ENCODE measurements at regions not wholly inside any gene's neighbourhood (a gene's known extent, or its start where the extent isn't known, plus 50 kb on each side); places are given as distances from the start of the nearest gene placed in this dataset.

DNA sequence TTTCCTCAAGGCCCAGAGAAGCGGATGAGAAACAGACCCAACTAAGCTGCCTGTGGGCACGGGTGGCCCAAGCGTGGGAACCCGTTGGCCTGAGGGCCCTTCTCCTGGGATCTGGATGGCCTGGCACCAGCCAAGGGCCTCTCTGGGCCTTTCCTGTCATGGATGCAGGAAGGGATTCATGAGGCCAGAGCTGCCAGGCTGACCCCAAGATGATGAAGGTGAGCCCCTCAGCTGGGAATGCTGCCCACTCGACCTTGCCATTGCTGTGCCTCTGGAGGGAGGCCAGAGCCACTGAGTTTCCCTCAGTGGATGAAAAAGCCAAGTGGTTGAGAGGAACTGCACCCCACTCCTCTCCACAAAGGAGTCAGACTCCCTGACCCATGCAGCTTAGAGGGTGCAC lies 171.2 kb downstream of the VEGFA start:
- no peaks in the 10 kb centered on the region for H3K27me3 ChIP-seq
- peaks cover 0 to 16% (median 0%) of the 10 kb centered on the region in 3 donors for H3K9me3 ChIP-seq
- H3K4me3 ChIP-seq: no peak overlapping the region
- no peaks in the 10 kb centered on the region for H3K4me1 ChIP-seq
- H3K36me3 ChIP-seq: no peaks in the 10 kb centered on the region
- TF ChIP-seq, protein P1, sequence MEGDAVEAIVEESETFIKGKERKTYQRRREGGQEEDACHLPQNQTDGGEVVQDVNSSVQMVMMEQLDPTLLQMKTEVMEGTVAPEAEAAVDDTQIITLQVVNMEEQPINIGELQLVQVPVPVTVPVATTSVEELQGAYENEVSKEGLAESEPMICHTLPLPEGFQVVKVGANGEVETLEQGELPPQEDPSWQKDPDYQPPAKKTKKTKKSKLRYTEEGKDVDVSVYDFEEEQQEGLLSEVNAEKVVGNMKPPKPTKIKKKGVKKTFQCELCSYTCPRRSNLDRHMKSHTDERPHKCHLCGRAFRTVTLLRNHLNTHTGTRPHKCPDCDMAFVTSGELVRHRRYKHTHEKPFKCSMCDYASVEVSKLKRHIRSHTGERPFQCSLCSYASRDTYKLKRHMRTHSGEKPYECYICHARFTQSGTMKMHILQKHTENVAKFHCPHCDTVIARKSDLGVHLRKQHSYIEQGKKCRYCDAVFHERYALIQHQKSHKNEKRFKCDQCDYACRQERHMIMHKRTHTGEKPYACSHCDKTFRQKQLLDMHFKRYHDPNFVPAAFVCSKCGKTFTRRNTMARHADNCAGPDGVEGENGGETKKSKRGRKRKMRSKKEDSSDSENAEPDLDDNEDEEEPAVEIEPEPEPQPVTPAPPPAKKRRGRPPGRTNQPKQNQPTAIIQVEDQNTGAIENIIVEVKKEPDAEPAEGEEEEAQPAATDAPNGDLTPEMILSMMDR (IDR thresholded peaks at IDR 0.05): no peak
- TF ChIP-seq POLR2A (IDR thresholded peaks at IDR 0.05): no peak
- DNase-seq: no peak
- intact Hi-C loops (cut with DNase I): no loop called here
- H3K27ac ChIP-seq: no peak overlapping the region
- no CpG with 5 or more reads among the region's 5 CpGs for WGBS, 2 donors

DNA sequence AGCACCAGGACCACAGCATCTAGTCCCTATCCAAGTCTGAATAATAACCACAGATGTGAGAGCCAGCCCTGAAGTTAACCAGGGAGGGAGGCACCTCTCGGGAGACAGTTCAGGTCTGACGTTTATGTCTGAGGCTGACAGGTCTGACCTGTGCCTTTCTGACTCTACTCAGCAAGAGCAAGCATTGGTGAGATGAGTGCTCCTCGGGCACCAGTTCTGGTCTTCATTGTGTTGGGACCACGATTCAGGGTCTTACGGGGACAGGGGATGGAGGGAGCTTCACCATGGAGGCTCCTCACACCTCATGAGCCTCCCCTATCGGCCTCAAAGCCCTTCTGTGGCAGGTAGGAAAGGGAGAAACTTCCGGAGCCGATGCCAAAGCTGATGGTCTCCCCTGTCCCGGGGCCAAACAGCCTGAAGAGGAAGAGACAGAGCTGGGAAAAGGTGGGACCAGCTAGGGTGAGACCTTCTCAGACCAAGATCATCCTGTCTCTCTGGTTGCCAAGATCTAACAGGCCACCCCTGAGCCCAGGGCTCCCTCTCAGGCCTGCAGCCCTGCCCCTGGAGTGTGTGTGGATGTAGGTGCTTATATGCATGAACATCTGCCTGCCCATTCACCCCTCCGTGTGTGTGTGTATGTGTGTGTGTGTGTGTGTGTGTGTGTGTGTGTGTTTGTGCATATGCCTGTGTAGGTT lies 170.5 kb downstream of the VEGFA start:
- no peaks in the 10 kb centered on the region for H3K36me3 ChIP-seq
- H3K27me3 ChIP-seq: no peaks in the 10 kb centered on the region
- WGBS, 2 donors: 73 to 93% methylated on average over 5 to 8 of the region's 10 CpGs
- H3K27ac ChIP-seq: no peak overlapping the region
- intact Hi-C loops (cut with DNase I): no loop called here
- peaks cover 0 to 10% (median 0%) of the 10 kb centered on the region in 3 donors for H3K9me3 ChIP-seq
- DNase-seq: no peak
- H3K4me3 ChIP-seq: no peak overlapping the region
- TF ChIP-seq, protein P1 (IDR thresholded peaks at IDR 0.05): no peak
- no peak for TF ChIP-seq POLR2A (IDR thresholded peaks at IDR 0.05)
- H3K4me1 ChIP-seq: no peaks in the 10 kb centered on the region

DNA sequence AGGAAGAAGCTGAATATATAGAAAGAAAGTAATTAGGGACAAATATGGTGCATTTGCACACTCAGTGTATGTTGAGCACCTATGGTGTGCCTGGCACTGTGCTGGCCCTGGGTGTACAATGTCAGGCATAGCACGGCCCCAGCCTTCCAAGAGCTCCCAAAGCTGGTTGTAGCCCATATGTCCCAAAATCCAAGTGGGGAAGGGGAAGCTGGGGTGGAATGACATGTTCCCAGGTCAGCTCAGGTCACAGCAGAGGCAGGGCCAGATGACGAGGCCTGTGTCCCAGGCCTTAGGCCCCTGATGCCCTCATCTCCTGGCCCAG lies 170.0 kb downstream of the VEGFA start:
- peaks cover 0 to 5% (median 0%) of the 10 kb centered on the region in 3 donors for H3K9me3 ChIP-seq
- no peak for TF ChIP-seq POLR2A (IDR thresholded peaks at IDR 0.05)
- TF ChIP-seq, protein P1 (IDR thresholded peaks at IDR 0.05): no peak
- intact Hi-C loops (cut with DNase I): no loop called here
- no peak overlapping the region for H3K4me3 ChIP-seq
- WGBS, 2 donors: 83 to 93% methylated on average over 1 to 2 of the region's 2 CpGs
- DNase-seq: no peak
- no peaks in the 10 kb centered on the region for H3K36me3 ChIP-seq
- no peak overlapping the region for H3K27ac ChIP-seq
- H3K27me3 ChIP-seq: no peaks in the 10 kb centered on the region
- H3K4me1 ChIP-seq: no peaks in the 10 kb centered on the region

DNA sequence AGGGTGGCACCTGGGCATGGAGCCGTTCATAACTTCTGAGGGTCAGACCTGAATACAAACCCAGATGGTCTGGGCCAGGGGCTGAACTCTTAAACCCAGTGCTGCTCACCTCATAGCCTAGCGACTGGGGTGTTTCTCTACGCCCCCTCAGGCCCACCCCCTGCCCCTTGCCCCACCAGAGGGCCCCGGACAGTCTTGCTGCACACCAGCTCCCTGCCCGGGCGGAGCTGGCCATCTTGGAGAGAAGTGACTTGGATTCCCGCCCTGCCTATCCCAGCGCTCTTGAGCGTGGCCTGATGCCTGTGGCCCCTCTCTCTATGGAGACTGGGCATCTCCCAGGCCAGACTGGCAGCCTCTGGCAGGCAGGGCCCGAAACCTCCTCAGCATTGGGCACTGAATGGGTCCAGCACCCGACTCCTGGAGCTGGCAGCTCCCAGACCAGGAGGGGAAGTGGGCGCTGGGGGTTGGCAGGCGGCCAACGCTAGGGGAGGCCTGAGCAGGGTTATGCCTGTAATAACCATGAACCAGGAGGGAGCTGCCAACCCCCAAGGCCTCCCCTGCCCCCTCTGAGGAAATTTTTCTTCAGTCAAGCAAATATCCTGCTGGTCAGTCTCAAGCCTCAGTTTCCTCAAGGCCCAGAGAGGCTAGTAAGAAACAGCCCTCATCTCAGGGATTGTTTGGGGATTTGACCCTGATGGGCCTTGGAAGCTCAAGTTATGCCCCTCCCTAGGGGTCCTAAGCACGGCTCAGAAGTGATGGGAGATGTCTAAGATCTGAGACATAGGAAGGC lies 169.5 kb downstream of the VEGFA start:
- no peak for DNase-seq

More for the DNA sequence above, 169.5 kb downstream of the VEGFA start:
- WGBS, 2 donors: 80 to 83% methylated on average over 2 to 4 of the region's 15 CpGs
- no peak for TF ChIP-seq POLR2A (IDR thresholded peaks at IDR 0.05)
- TF ChIP-seq, protein P1 (IDR thresholded peaks at IDR 0.05): no peak
- intact Hi-C loops (cut with DNase I): no loop called here
- no peaks in the 10 kb centered on the region for H3K36me3 ChIP-seq
- H3K27me3 ChIP-seq: no peaks in the 10 kb centered on the region
- no peaks in the 10 kb centered on the region for H3K4me1 ChIP-seq
- no peaks in the 10 kb centered on the region for H3K9me3 ChIP-seq
- no peak overlapping the region for H3K4me3 ChIP-seq
- no peak overlapping the region for H3K27ac ChIP-seq

Measured in esophagus squamous epithelium (tissue), 5 donors.